ENCODE measurements at regions not wholly inside any gene's neighbourhood (a gene's known extent, or its start where the extent isn't known, plus 50 kb on each side); places are given as distances from the start of the nearest gene placed in this dataset.

GRCh38 chr2:186913870-186914269, 64.9 kb upstream of the ZSWIM2 start:
- TF ChIP-seq TCF4 (CRISPR knock-in tag; IDR thresholded peaks at IDR 0.05; ENCODE audit: borderline replicate concordance) (no peak), OSR1 (CRISPR knock-in tag; IDR thresholded peaks at IDR 0.05) (no peak), ZNF70 (CRISPR knock-in tag; IDR thresholded peaks at IDR 0.05) (no peak), ZFP3 (CRISPR knock-in tag; IDR thresholded peaks at IDR 0.05) (no peak), PATZ1 (CRISPR knock-in tag; IDR thresholded peaks at IDR 0.05; ENCODE audit: borderline replicate concordance) (no peak), ARNTL (CRISPR knock-in tag; IDR thresholded peaks at IDR 0.05; ENCODE audit: borderline replicate concordance, low read depth) (no peak), TOX (CRISPR knock-in tag; IDR thresholded peaks at IDR 0.05; ENCODE audit: borderline replicate concordance) (no peak), ISL1 (CRISPR knock-in tag; IDR thresholded peaks at IDR 0.05) (no peak), ZC3H10 (CRISPR knock-in tag; IDR thresholded peaks at IDR 0.05) (no peak), GLIS3 (CRISPR knock-in tag; IDR thresholded peaks at IDR 0.05) (no peak)
- TF ChIP-seq, protein P1, sequence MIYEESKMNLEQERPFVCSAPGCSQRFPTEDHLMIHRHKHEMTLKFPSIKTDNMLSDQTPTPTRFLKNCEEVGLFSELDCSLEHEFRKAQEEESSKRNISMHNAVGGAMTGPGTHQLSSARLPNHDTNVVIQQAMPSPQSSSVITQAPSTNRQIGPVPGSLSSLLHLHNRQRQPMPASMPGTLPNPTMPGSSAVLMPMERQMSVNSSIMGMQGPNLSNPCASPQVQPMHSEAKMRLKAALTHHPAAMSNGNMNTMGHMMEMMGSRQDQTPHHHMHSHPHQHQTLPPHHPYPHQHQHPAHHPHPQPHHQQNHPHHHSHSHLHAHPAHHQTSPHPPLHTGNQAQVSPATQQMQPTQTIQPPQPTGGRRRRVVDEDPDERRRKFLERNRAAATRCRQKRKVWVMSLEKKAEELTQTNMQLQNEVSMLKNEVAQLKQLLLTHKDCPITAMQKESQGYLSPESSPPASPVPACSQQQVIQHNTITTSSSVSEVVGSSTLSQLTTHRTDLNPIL (CRISPR knock-in tag; IDR thresholded peaks at IDR 0.05; ENCODE audit: low read depth) = no peak

GRCh38 chr2:186912979-186913378, 64.0 kb upstream of the ZSWIM2 start:
- TF ChIP-seq POU6F1 (CRISPR knock-in tag; IDR thresholded peaks at IDR 0.05; ENCODE audit: borderline replicate concordance, low read depth) = no peak
- TF ChIP-seq OSR1 (CRISPR knock-in tag; IDR thresholded peaks at IDR 0.05) = no peak
- TF ChIP-seq SNAI2 (CRISPR knock-in tag; IDR thresholded peaks at IDR 0.05) = no peak
- TF ChIP-seq, protein P2, sequence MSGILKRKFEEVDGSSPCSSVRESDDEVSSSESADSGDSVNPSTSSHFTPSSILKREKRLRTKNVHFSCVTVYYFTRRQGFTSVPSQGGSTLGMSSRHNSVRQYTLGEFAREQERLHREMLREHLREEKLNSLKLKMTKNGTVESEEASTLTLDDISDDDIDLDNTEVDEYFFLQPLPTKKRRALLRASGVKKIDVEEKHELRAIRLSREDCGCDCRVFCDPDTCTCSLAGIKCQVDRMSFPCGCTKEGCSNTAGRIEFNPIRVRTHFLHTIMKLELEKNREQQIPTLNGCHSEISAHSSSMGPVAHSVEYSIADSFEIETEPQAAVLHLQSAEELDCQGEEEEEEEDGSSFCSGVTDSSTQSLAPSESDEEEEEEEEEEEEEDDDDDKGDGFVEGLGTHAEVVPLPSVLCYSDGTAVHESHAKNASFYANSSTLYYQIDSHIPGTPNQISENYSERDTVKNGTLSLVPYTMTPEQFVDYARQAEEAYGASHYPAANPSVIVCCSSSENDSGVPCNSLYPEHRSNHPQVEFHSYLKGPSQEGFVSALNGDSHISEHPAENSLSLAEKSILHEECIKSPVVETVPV (CRISPR knock-in tag; IDR thresholded peaks at IDR 0.05) = no peak
- TF ChIP-seq GLIS3 (CRISPR knock-in tag; IDR thresholded peaks at IDR 0.05) = no peak
- ATAC-seq = no peak

More at GRCh38 chr2:186913870-186914269, 64.9 kb upstream of the ZSWIM2 start:
- ATAC-seq = no peak

GRCh38 chr2:186911551-186912085, 62.6 kb upstream of the ZSWIM2 start:
- no peak for TF ChIP-seq TOX (CRISPR knock-in tag; IDR thresholded peaks at IDR 0.05; ENCODE audit: borderline replicate concordance)
- no peak for TF ChIP-seq POU6F1 (CRISPR knock-in tag; IDR thresholded peaks at IDR 0.05; ENCODE audit: borderline replicate concordance, low read depth)
- no peak for TF ChIP-seq RARB (CRISPR knock-in tag; IDR thresholded peaks at IDR 0.05)
- TF ChIP-seq, protein P2 (CRISPR knock-in tag; IDR thresholded peaks at IDR 0.05) = no peak
- TF ChIP-seq, protein P3, sequence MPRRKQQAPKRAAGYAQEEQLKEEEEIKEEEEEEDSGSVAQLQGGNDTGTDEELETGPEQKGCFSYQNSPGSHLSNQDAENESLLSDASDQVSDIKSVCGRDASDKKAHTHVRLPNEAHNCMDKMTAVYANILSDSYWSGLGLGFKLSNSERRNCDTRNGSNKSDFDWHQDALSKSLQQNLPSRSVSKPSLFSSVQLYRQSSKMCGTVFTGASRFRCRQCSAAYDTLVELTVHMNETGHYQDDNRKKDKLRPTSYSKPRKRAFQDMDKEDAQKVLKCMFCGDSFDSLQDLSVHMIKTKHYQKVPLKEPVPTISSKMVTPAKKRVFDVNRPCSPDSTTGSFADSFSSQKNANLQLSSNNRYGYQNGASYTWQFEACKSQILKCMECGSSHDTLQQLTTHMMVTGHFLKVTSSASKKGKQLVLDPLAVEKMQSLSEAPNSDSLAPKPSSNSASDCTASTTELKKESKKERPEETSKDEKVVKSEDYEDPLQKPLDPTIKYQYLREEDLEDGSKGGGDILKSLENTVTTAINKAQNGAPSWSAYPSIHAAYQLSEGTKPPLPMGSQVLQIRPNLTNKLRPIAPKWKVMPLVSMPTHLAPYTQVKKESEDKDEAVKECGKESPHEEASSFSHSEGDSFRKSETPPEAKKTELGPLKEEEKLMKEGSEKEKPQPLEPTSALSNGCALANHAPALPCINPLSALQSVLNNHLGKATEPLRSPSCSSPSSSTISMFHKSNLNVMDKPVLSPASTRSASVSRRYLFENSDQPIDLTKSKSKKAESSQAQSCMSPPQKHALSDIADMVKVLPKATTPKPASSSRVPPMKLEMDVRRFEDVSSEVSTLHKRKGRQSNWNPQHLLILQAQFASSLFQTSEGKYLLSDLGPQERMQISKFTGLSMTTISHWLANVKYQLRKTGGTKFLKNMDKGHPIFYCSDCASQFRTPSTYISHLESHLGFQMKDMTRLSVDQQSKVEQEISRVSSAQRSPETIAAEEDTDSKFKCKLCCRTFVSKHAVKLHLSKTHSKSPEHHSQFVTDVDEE (CRISPR knock-in tag; IDR thresholded peaks at IDR 0.05) = no peak
- no peak for TF ChIP-seq GLIS3 (CRISPR knock-in tag; IDR thresholded peaks at IDR 0.05)
- TF ChIP-seq ZFP3 (CRISPR knock-in tag; IDR thresholded peaks at IDR 0.05) = no peak
- no peak for TF ChIP-seq ZC3H10 (CRISPR knock-in tag; IDR thresholded peaks at IDR 0.05)
- no peak for TF ChIP-seq CSDC2 (CRISPR knock-in tag; IDR thresholded peaks at IDR 0.05)
- no peak for TF ChIP-seq TCF4 (CRISPR knock-in tag; IDR thresholded peaks at IDR 0.05; ENCODE audit: borderline replicate concordance)
- no peak for TF ChIP-seq PPARA (CRISPR knock-in tag; IDR thresholded peaks at IDR 0.05; ENCODE audit: borderline replicate concordance)
- TF ChIP-seq, protein P1 (CRISPR knock-in tag; IDR thresholded peaks at IDR 0.05; ENCODE audit: low read depth) = no peak
- TF ChIP-seq ZFP30 (CRISPR knock-in tag; IDR thresholded peaks at IDR 0.05) = no peak
- no peak for TF ChIP-seq ZNF70 (CRISPR knock-in tag; IDR thresholded peaks at IDR 0.05)
- TF ChIP-seq ARNTL (CRISPR knock-in tag; IDR thresholded peaks at IDR 0.05; ENCODE audit: borderline replicate concordance, low read depth) = no peak
- no peak for TF ChIP-seq ESRRG (CRISPR knock-in tag; IDR thresholded peaks at IDR 0.05)
- no peak for ATAC-seq

All from SK-N-SH treated with all-trans-retinoic acid at 6 μM for 48 hours (cell line).